NCI-H82 treated with DMSO at 0.1 percent for 48 hours (cell line): ENCODE measurements at regions not wholly inside any gene's neighbourhood (a gene's known extent, or its start where the extent isn't known, plus 50 kb on each side); places are given as distances from the start of the nearest gene placed in this dataset.

ENCODE experiments used
- DNase-seq: peaks from one replicate; lab custom pipeline; 2025; ENCODE audit not compliant: unreplicated experiment; lab: John Stamatoyannopoulos, UW

DNA sequence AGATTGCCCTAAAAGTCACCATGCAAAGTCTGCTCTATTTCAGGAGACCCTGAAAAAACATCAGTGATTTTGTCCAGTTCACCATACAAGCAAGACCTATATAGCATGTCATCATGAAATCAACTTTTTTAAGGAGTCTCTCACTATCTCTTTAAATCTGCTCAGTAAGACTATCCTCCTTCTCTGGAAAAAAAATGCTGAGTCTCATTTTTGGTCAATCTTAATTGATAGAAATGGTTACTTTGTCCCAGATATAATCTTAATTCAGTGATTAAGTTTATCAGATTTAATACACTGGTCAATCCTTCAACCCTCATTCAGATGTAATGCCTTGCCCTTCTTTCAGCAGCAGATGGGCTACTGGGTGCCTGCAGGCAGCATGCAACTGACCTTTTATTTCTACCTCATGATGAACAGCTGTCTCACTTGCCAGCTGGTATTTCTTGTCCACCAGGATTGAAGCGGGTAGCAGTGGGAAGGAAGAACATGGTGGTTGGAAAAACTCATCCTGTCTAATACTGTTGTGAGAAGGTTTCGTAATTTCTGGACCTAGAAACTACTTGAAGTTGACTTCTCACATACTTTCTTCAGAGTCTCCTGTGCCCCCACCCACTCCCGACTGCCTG lies 375.3 kb downstream of the DNAH5 start:
- DNase-seq, result no peak

- DNase-seq, result no peak
Measured at GRCh38 chr5:13567819-13568218, 376.7 kb downstream of the DNAH5 start.

DNA sequence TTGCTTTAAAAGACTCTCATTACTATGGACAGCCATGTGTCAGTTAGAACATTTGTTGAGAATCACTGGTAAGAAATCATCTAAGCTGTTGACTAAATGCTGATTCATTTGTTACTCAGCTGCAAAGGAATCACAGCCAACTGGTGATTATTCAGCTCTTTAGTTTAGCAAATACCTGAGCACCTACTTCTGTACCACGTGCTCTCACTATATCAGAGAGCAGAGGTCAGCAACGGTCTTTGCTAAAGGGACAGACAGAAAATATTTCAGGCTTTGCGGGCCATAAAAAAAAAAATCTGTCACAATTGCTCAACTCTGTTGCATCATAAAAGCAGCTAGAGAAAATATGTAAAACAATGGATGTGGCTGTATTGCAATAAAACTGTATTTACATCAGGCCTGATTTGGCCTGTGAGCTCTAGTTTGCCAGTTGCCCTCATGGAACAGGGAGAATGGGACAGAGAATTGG lies 377.6 kb downstream of the DNAH5 start:
- no peak for DNase-seq

- no peak for DNase-seq
Measured at GRCh38 chr5:13558408-13558807, 386.1 kb downstream of the DNAH5 start.

DNA sequence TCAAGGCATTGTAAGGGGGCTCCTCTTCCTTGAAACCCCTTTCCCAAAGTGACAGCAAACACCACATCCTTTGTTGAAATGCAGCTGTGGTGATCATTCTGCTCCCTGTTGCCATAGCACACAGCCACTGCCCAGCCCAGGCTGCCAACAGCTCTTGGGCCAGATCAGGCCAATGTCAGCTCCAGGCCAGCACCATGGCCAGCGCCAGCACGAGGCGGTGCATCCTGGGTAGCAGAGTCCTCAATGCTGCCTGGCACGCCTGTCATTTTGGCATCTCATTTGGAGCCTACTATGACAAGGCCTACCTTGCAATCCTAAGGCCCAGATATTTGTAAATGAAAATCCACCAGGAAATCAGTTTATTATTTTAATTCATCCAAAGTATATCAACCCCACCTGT lies 390.6 kb downstream of the DNAH5 start:
- DNase-seq, result no peak

- peak; percentile 47 for DNase-seq
Measured at GRCh38 chr5:13552361-13552760, 392.1 kb downstream of the DNAH5 start.

- no peak for DNase-seq
Measured at GRCh38 chr5:13551645-13552044, 392.8 kb downstream of the DNAH5 start.

GRCh38 chr5:13540168-13540750 lies 404.2 kb downstream of the DNAH5 start:
- DNase-seq, result no peak

DNA sequence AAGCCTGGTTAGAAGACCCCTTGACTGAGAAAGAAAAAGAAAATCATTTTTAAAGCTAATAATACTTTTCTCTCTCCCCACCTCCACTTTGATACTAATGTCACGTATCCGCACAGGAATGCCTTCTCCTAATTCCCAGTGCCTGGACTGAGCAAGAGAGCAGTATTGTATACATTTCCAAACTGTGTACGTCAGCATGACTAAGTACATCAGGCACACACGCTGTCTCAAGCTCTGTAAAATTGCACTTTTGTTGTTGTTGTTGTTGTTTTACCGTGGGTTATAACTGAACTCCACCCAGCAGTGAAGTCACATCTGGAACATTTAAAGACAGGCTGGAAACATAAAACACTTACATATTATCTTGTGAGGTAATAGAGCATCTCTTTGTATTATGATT lies 407.6 kb downstream of the DNAH5 start:
- DNase-seq, result no peak

- DNase-seq, result no peak
Measured at GRCh38 chr5:13533833-13534232, 410.7 kb downstream of the DNAH5 start.

DNA sequence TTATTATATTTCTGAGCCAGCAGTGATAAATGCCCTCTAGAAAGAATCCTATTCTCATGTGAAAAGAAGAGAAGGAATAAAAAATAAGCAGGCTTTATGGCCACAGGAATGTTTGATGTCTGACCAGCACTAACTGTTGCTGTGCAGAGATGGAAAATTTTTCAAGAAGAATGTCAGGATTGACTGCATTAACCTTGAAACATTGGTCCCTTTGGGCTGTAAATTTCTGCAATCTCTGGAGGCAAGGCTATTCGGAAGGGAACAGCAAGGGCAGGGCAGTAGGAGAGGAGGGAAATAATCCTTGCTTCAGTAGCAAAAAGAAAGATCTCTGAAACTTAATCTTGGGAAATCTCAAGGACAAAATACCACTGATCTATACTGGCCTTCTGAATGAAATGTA lies 415.2 kb downstream of the DNAH5 start:
- DNase-seq, result no peak

GRCh38 chr5:13524936-13525335 lies 419.6 kb downstream of the DNAH5 start:
- no peak for DNase-seq

- no peak for DNase-seq
Measured at GRCh38 chr5:13519131-13519530, 425.4 kb downstream of the DNAH5 start.

DNA sequence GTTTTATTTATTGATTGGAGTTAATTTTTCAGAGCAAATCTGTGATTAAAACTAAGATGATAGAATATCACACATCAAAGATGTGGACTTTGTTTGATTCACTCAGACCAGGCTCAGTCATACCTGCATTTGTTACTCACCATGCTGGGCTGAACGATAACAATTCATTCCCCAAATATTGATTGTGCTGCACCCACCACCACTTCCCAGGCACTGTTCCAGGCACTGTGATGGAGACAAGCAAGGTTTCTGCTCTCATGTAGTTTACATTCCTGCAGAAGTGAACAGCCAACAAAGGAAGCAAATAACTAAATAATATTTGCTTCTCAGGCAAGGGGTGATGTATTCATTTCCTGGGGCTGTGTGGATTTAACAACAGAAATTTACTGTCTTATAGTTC lies 428.3 kb downstream of the DNAH5 start:
- DNase-seq, result no peak

- DNase-seq, result no peak
Measured at GRCh38 chr5:13511442-13511841, 433.0 kb downstream of the DNAH5 start.

GRCh38 chr5:13510616-13511015 lies 433.9 kb downstream of the DNAH5 start:
- no peak for DNase-seq

DNA sequence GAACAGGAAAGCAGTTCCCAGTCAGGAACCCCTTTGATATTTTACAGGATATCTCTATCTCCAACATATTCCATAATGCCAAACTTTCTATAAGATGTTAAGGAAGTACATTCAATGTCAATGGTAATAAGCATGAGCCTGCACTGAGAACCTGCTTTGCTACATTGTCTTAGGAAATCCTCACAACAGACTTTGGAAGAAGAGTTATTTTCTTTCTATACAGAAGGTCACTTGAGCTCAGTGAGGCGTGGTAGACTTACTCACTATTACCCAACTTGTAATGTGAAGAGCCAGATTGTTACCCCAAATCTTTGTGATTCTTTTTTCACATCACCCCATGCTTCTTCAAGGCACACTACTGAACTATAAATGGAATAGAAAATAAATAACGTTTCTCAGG lies 435.9 kb downstream of the DNAH5 start:
- DNase-seq, result no peak

- DNase-seq, result no peak
Measured at GRCh38 chr5:13505326-13505725, 439.2 kb downstream of the DNAH5 start.

- DNase-seq, result no peak
Measured at GRCh38 chr5:13503017-13503416, 441.5 kb downstream of the DNAH5 start.

GRCh38 chr5:13501176-13501575 lies 443.3 kb downstream of the DNAH5 start:
- DNase-seq, result no peak

GRCh38 chr5:13498279-13498678 lies 446.2 kb downstream of the DNAH5 start:
- no peak for DNase-seq

GRCh38 chr5:13488254-13488931 lies 456.1 kb downstream of the DNAH5 start:
- DNase-seq, result no peak

- DNase-seq, result no peak
Measured at GRCh38 chr5:13480834-13481233, 463.7 kb downstream of the DNAH5 start.
